GM12801 (cell line): ENCODE measurements at regions not wholly inside any gene's neighbourhood (a gene's known extent, or its start where the extent isn't known, plus 50 kb on each side); places are given as distances from the start of the nearest gene placed in this dataset.

Experiments
- TF ChIP-seq, protein P1 (sequence below): IDR thresholded peaks from one replicate; pipeline ENCODE4 v1.5.1; 2011; ENCODE audit warnings: control low read depth; ENCODE audit not compliant: insufficient read length; ENCODE audit errors: extremely low read depth

GRCh38 chr1:5564578-5565257 is 427.5 kb downstream of the NPHP4 start:
- TF ChIP-seq, protein P1, sequence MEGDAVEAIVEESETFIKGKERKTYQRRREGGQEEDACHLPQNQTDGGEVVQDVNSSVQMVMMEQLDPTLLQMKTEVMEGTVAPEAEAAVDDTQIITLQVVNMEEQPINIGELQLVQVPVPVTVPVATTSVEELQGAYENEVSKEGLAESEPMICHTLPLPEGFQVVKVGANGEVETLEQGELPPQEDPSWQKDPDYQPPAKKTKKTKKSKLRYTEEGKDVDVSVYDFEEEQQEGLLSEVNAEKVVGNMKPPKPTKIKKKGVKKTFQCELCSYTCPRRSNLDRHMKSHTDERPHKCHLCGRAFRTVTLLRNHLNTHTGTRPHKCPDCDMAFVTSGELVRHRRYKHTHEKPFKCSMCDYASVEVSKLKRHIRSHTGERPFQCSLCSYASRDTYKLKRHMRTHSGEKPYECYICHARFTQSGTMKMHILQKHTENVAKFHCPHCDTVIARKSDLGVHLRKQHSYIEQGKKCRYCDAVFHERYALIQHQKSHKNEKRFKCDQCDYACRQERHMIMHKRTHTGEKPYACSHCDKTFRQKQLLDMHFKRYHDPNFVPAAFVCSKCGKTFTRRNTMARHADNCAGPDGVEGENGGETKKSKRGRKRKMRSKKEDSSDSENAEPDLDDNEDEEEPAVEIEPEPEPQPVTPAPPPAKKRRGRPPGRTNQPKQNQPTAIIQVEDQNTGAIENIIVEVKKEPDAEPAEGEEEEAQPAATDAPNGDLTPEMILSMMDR, result no peak

DNA sequence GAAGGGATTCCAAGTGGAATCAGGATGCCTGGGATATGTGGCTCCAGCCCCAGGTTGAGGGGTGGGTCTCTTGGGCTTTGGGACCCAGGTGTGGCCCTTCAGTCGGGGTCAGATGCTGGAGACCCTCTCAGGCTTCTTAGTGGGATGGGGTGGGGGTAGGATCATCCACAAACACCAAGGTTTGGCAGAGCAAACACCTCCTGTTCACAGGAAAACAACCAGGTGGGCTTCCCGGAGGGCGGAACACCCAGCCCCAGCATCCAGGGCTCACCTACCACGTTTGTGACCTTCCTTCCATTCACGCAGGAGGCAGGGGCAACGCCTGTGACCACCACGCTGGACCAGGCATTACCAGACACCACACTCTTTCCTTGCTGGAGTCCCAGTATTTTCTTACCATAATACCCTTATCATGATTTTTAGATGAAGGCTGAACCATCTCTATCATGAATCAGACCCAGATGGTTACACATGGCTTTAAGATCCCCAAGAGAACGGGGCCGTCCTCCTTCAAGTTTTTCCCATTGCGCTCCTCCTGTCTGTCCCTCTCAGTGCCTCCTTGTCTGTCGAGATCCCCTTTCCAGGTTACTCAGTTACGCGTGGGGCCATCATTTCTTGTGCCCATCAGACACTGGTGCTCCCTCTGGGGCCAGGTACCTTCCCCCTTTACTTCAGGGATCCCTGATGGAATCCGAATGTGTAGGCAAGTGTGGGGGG is 428.2 kb downstream of the NPHP4 start:
- TF ChIP-seq, protein P1, result no peak

GRCh38 chr1:5562769-5563168 is 429.5 kb downstream of the NPHP4 start:
- TF ChIP-seq, protein P1, result no peak

DNA sequence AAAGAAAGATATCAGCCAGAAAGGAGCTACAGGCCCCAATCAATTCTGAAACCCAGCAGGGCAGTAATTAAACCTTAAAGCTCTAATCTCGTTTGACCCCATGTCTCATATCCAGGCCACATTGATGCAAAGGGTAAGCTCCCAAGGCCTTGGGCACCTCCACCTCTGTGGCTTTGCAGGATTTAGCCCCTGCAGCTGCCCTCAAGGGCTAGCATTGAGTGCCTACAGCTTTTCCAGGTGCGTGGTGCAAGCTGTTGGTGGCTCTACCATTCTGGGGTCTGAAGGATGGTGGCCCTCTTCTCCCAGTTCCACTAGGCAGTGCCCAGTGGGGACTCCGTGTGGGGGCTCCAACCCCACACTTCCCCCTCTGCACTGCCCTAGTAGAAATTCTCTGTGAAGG is 429.9 kb downstream of the NPHP4 start:
- TF ChIP-seq, protein P1, result no peak

DNA sequence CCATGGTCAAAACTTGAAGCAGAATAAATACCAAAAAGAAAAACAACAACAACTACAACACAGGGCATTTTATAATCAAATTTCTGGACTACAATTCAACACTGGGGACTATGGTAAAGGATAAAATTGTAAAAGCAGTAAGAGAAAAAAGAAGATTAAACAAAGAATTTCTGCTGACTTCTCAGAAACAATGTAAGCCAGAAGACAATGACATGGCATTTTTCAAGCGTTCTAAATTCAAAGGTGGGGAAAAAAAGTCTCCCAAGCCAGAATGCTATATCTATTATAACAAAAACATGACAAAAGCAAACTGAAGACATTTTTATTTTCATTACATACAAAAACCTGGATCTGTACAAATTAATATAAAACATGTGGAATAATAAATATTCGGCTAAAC is 433.1 kb downstream of the NPHP4 start:
- TF ChIP-seq, protein P1, result no peak

DNA sequence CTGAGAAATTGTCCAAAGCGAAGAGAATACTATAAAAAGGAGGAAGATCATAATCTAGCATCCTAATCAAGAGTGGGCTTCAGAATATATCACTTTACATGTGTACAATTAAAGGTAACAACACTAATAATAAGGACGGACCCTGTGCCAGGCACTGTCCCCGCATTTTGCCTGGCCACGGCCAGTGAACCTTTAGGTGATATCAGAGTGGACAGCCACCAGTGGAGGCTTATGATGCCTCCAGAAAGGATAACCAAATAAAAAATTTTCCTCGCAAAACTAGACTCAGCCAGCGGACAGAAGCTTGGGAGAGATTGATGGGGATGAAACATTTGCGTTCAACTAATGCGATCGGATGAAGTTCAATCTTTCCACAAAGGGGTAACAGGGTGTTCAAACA is 436.4 kb downstream of the NPHP4 start:
- TF ChIP-seq, protein P1, result no peak

DNA sequence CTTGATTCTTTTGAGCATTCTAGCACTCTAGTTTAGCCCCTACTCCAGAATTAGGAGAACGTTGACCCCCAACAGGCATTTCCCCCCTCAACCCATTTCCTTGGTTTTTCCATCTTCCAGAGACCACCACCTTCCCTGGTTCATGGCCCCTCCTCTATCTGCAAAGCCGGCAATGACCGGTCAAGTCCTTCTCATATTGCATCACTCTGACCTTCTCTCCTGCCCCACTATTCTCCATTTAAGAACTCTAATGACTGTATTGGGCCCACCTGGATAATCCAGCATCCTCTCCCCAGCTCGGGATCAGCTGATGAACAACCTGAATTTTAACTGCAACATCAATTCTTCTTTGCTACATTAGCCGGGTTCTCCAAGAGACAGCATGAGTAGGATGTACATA is 437.4 kb downstream of the NPHP4 start:
- TF ChIP-seq, protein P1, result no peak
